GM23248 (cell line): ENCODE measurements at regions not wholly inside any gene's neighbourhood (a gene's known extent, or its start where the extent isn't known, plus 50 kb on each side); places are given as distances from the start of the nearest gene placed in this dataset.

Experiments
- EZH2 ChIP-seq: fragments of 200-600 bp; sonication (generic); IDR thresholded peaks from 2 replicates; pipeline ENCODE4 v1.6.1; 2018; ENCODE audit warnings: antibody characterized with exemption, mild to moderate bottlenecking; ENCODE audit not compliant: insufficient read depth, poor library complexity, severe bottlenecking
- EZH2phosphoT487 ChIP-seq: fragments of 200-600 bp; sonication (generic); IDR thresholded peaks from 2 replicates; pipeline ENCODE4 v1.6.1; 2018; ENCODE audit warnings: antibody characterized with exemption, moderate library complexity, mild to moderate bottlenecking, low read depth; ENCODE audit not compliant: insufficient read depth

DNA sequence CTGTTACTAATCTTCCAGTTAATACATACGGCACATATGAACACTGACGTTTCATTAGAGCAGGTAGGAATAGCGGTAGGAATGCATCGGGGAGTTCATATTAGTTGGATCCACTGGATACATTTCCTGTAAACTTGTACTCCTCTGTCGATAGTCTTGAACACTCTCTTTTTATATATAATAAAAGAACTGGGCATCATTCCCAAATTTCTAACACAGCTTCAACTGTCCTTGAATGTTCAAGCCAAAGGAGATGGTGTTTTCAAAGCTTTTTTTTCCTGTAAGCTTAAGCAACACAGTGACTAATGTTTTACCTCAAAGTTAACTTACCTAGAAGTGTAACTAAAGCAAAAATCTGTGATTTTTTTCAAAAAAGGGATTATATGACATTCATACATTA lies 195.3 kb downstream of the UTRN start:
- TF ChIP-seq EZH2 (no peak), EZH2phosphoT487 (no peak)
